OCI-LY1 (cell line): ENCODE measurements at regions not wholly inside any gene's neighbourhood (a gene's known extent, or its start where the extent isn't known, plus 50 kb on each side); places are given as distances from the start of the nearest gene placed in this dataset.

Source experiments
- H2AFZ ChIP-seq: fragments of 200-600 bp; sonication (generic), shearing (Covaris generic); 2 replicates; pipeline ENCODE4 v1.6.0; 2014; ENCODE audit warnings: antibody characterized with exemption, mild to moderate bottlenecking, low read length
- H3F3A ChIP-seq: fragments of 200-600 bp; sonication (generic), shearing (Covaris generic); 2 replicates; pipeline ENCODE4 v1.6.0; 2014; ENCODE audit warnings: mild to moderate bottlenecking, antibody characterized with exemption, low read length, moderate library complexity; ENCODE audit not compliant: insufficient read depth
- H3K27ac ChIP-seq: fragments of 200-600 bp; sonication (generic); 2 replicates; pipeline ENCODE4 v1.5.1; 2014; ENCODE audit warnings: low read length, mixed run types, mild to moderate bottlenecking, low read depth; ENCODE audit not compliant: poor library complexity, severe bottlenecking
- H3K27me3 ChIP-seq: fragments of 200-600 bp; sonication (generic); 2 replicates; pipeline ENCODE4 v1.6.0; 2014; ENCODE audit warnings: antibody characterized with exemption, mild to moderate bottlenecking, low read length, moderate library complexity; ENCODE audit not compliant: insufficient read depth
- H3K36me3 ChIP-seq: fragments of 200-600 bp; sonication (generic); 2 replicates; pipeline ENCODE4 v1.6.1; 2014; ENCODE audit warnings: mild to moderate bottlenecking, antibody characterized with exemption, low read length, moderate library complexity, mixed read lengths; ENCODE audit not compliant: insufficient read depth
- H3K4me1 ChIP-seq: fragments of 200-600 bp; sonication (generic); 2 replicates; pipeline ENCODE4 v1.5.1; 2014; ENCODE audit warnings: mild to moderate bottlenecking, low read length, moderate library complexity; ENCODE audit not compliant: insufficient read depth, severe bottlenecking
- H3K4me2 ChIP-seq: fragments of 200-600 bp; sonication (generic), shearing (Covaris generic); 2 replicates; pipeline ENCODE4 v1.6.1; 2014; ENCODE audit warnings: low read length
- H3K4me3 ChIP-seq: fragments of 200-600 bp; sonication (generic); 2 replicates; pipeline ENCODE4 v1.5.1; 2014; ENCODE audit warnings: low read length, low read depth, mild to moderate bottlenecking, mixed read lengths; ENCODE audit not compliant: poor library complexity, severe bottlenecking
- H3K79me2 ChIP-seq: fragments of 200-600 bp; shearing (Covaris generic); 2 replicates; pipeline ENCODE4 v1.6.1; 2016; ENCODE audit warnings: mixed run types, low read length, mixed read lengths; ENCODE audit not compliant: insufficient read depth
- H3K9ac ChIP-seq: fragments of 200-600 bp; sonication (generic), shearing (Covaris generic); 2 replicates; pipeline ENCODE4 v1.6.1; 2014; ENCODE audit warnings: mild to moderate bottlenecking, low read length, mixed read lengths
- H3K9me2 ChIP-seq: fragments of 200-600 bp; sonication (generic), shearing (Covaris generic); 2 replicates; pipeline ENCODE4 v1.6.1; 2014; ENCODE audit warnings: low read depth, mild to moderate bottlenecking, low read length, mixed read lengths
- H3K9me3 ChIP-seq: fragments of 200-600 bp; shearing (Covaris generic); 2 replicates; pipeline ENCODE4 v1.6.1; 2014; ENCODE audit warnings: low read length, mixed read lengths
- H4K20me1 ChIP-seq: fragments of 200-600 bp; sonication (generic), shearing (Covaris generic); 2 replicates; pipeline ENCODE4 v1.6.0; 2016; ENCODE audit warnings: mild to moderate bottlenecking, low read length; ENCODE audit not compliant: insufficient read depth
- CTCF ChIP-seq: fragments of 200-600 bp; sonication (generic), shearing (Covaris generic); IDR thresholded peaks from 2 replicates; pipeline ENCODE4 v1.5.1; 2017; ENCODE audit warnings: mild to moderate bottlenecking, antibody characterized with exemption, low read length, moderate library complexity, mixed read lengths
- EZH2 ChIP-seq: fragments of 200-600 bp; sonication (generic), shearing (Covaris generic); IDR thresholded peaks from 2 replicates; pipeline ENCODE4 v1.8.0; 2017; ENCODE audit warnings: borderline replicate concordance, mixed run types, mild to moderate bottlenecking, antibody characterized with exemption, low read length, moderate library complexity, mixed read lengths

- Histone ChIP-seq H3K9me3 (no peaks in the 10 kb centered on the region), H3K36me3 (no peaks in the 10 kb centered on the region), H3K79me2 (no peaks in the 10 kb centered on the region), H2AFZ (no peak overlapping the region), H3K9me2 (no peaks in the 10 kb centered on the region), H3K4me3 (no peak overlapping the region), H3F3A (no peaks in the 10 kb centered on the region), H3K4me1 (no peaks in the 10 kb centered on the region), H4K20me1 (no peaks in the 10 kb centered on the region), H3K27ac (no peak overlapping the region), H3K4me2 (no peak overlapping the region), H3K9ac (no peak overlapping the region), H3K27me3 (no peaks in the 10 kb centered on the region)
- no peak for TF ChIP-seq CTCF
Observed at GRCh38 chr6:164275773-164276172, 861.3 kb downstream of the QKI start.

- Histone ChIP-seq H3K4me1 (no peaks in the 10 kb centered on the region), H3K27me3 (no peaks in the 10 kb centered on the region), H3K9ac (no peak overlapping the region), H3K4me2 (no peak overlapping the region), H3K27ac (no peak overlapping the region), H3K9me2 (no peaks in the 10 kb centered on the region), H3K36me3 (no peaks in the 10 kb centered on the region), H3K79me2 (no peaks in the 10 kb centered on the region), H3F3A (no peaks in the 10 kb centered on the region), H4K20me1 (no peaks in the 10 kb centered on the region), H3K9me3 (no peaks in the 10 kb centered on the region), H2AFZ (no peak overlapping the region), H3K4me3 (no peak overlapping the region)
- TF ChIP-seq CTCF: no peak
Observed at GRCh38 chr6:164274493-164274892, 860.0 kb downstream of the QKI start.

GRCh38 chr6:164273491-164273890, 859.0 kb downstream of the QKI start:
- no peaks in the 10 kb centered on the region for H3K9me3 ChIP-seq
- H3K27ac ChIP-seq: no peak overlapping the region
- no peaks in the 10 kb centered on the region for H3K79me2 ChIP-seq
- H3K36me3 ChIP-seq: no peaks in the 10 kb centered on the region
- H2AFZ ChIP-seq: no peak overlapping the region
- TF ChIP-seq CTCF: no peak
- no peak for TF ChIP-seq EZH2
- H3K4me2 ChIP-seq: no peak overlapping the region
- no peaks in the 10 kb centered on the region for H3F3A ChIP-seq
- no peaks in the 10 kb centered on the region for H3K9me2 ChIP-seq
- no peak overlapping the region for H3K9ac ChIP-seq
- no peaks in the 10 kb centered on the region for H3K4me1 ChIP-seq
- no peaks in the 10 kb centered on the region for H4K20me1 ChIP-seq
- H3K27me3 ChIP-seq: no peaks in the 10 kb centered on the region
- H3K4me3 ChIP-seq: no peak overlapping the region
